ENCODE measurements at regions not wholly inside any gene's neighbourhood (a gene's known extent, or its start where the extent isn't known, plus 50 kb on each side); places are given as distances from the start of the nearest gene placed in this dataset.

GRCh38 chr6:110558575-110558974 lies 82.2 kb upstream of the SLC22A16 start:
- DNase-seq (ENCODE audit: low spot score): no peak
- H3K27ac ChIP-seq: no peak overlapping the region
- no peak overlapping the region for H3K4me3 ChIP-seq
- TF ChIP-seq CTCF (IDR thresholded peaks at IDR 0.05): no peak

- H3K4me3 ChIP-seq: no peak overlapping the region
- H3K27ac ChIP-seq: no peak overlapping the region
- no peak for DNase-seq (ENCODE audit: low spot score)
- no peak for TF ChIP-seq CTCF (IDR thresholded peaks at IDR 0.05)
Measured at GRCh38 chr6:110557199-110557598, 80.8 kb upstream of the SLC22A16 start.

- no peak for TF ChIP-seq CTCF (IDR thresholded peaks at IDR 0.05)
- no peak overlapping the region for H3K27ac ChIP-seq
- no peak overlapping the region for H3K4me3 ChIP-seq
- DNase-seq (ENCODE audit: low spot score): no peak
Measured at GRCh38 chr6:110556317-110557110, 80.1 kb upstream of the SLC22A16 start.

GRCh38 chr6:110554966-110555460 lies 78.6 kb upstream of the SLC22A16 start:
- DNase-seq (ENCODE audit: low spot score): no peak

GRCh38 chr6:110554441-110554840 lies 78.0 kb upstream of the SLC22A16 start:
- H3K27ac ChIP-seq: no peak overlapping the region
- TF ChIP-seq CTCF (IDR thresholded peaks at IDR 0.05): no peak
- DNase-seq (ENCODE audit: low spot score): no peak
- no peak overlapping the region for H3K4me3 ChIP-seq

More at GRCh38 chr6:110554966-110555460, 78.6 kb upstream of the SLC22A16 start:
- TF ChIP-seq CTCF (IDR thresholded peaks at IDR 0.05): no peak
- Histone ChIP-seq H3K27ac (no peak overlapping the region), H3K4me3 (no peak overlapping the region)

GRCh38 chr6:110552901-110553641 lies 76.7 kb upstream of the SLC22A16 start:
- no peak for DNase-seq (ENCODE audit: low spot score)
- no peak overlapping the region for H3K4me3 ChIP-seq
- no peak overlapping the region for H3K27ac ChIP-seq
- no peak for TF ChIP-seq CTCF (IDR thresholded peaks at IDR 0.05)

Data from coronary artery (tissue), 2 donors.